Activated CD8-positive, alpha-beta memory T cell treated with anti-CD3 and anti-CD28 coated beads for 24 hours (primary cell): ENCODE measurements at regions not wholly inside any gene's neighbourhood (a gene's known extent, or its start where the extent isn't known, plus 50 kb on each side); places are given as distances from the start of the nearest gene placed in this dataset.
"Not testable (repeated sequence)": the region's sequence is repeated elsewhere in the genome, so short reads cannot be mapped to it uniquely, and the experiment has no call there.

Experiments used
- DNase-seq: peaks from one replicate; pipeline ENCODE4 v3.0.0-alpha.2; 2020

GRCh38 chr4:171308661-171309060 lies 504.5 kb upstream of the GALNTL6 start:
- no peak for DNase-seq

GRCh38 chr4:171298048-171298718 lies 515.0 kb upstream of the GALNTL6 start:
- not testable (repeated sequence) for DNase-seq

GRCh38 chr4:171288816-171289432 lies 524.3 kb upstream of the GALNTL6 start:
- DNase-seq: no peak

- DNase-seq: no peak
These were observed 531.8 kb upstream of the GALNTL6 start for GRCh38 chr4:171281359-171281758.

GRCh38 chr4:171279131-171279530 lies 534.1 kb upstream of the GALNTL6 start:
- no peak for DNase-seq

GRCh38 chr4:171266671-171267070 lies 546.5 kb upstream of the GALNTL6 start:
- DNase-seq: no peak

GRCh38 chr4:171265190-171265818 lies 547.9 kb upstream of the GALNTL6 start:
- DNase-seq: no peak

- DNase-seq: no peak
These were observed 557.0 kb upstream of the GALNTL6 start for GRCh38 chr4:171256223-171256622.

GRCh38 chr4:171246948-171247347 lies 566.3 kb upstream of the GALNTL6 start:
- no peak for DNase-seq

GRCh38 chr4:171242831-171243230 lies 570.4 kb upstream of the GALNTL6 start:
- no peak for DNase-seq

- no peak for DNase-seq
These were observed 574.0 kb upstream of the GALNTL6 start for GRCh38 chr4:171239196-171239595.

GRCh38 chr4:171235521-171235920 lies 577.7 kb upstream of the GALNTL6 start:
- DNase-seq: no peak

- not testable (repeated sequence) for DNase-seq
These were observed 583.9 kb upstream of the GALNTL6 start for GRCh38 chr4:171229354-171229753.

- DNase-seq: no peak
These were observed 592.0 kb upstream of the GALNTL6 start for GRCh38 chr4:171221181-171221580.

- DNase-seq: no peak
These were observed 609.8 kb upstream of the GALNTL6 start for GRCh38 chr4:171203425-171203824.

GRCh38 chr4:171202908-171203307 lies 610.3 kb upstream of the GALNTL6 start:
- DNase-seq: no peak

GRCh38 chr4:171186700-171187099 lies 626.5 kb upstream of the GALNTL6 start:
- no peak for DNase-seq

GRCh38 chr4:171181090-171181489 lies 632.1 kb upstream of the GALNTL6 start:
- DNase-seq: no peak

GRCh38 chr4:171170671-171171070 lies 642.5 kb upstream of the GALNTL6 start:
- no peak for DNase-seq

- DNase-seq: no peak
These were observed 643.8 kb upstream of the GALNTL6 start for GRCh38 chr4:171169396-171169795.

GRCh38 chr4:171162478-171162877 lies 650.7 kb upstream of the GALNTL6 start:
- DNase-seq: no peak

- DNase-seq: no peak
These were observed 655.6 kb upstream of the GALNTL6 start for GRCh38 chr4:171157462-171158082.

- no peak for DNase-seq
These were observed 670.6 kb upstream of the GALNTL6 start for GRCh38 chr4:171142639-171143038.

GRCh38 chr4:171142045-171142444 lies 671.2 kb upstream of the GALNTL6 start:
- no peak for DNase-seq
